Lung (tissue), 11 donors: ENCODE measurements at regions not wholly inside any gene's neighbourhood (a gene's known extent, or its start where the extent isn't known, plus 50 kb on each side); places are given as distances from the start of the nearest gene placed in this dataset.

Source experiments
- ATAC-seq: fragments of 200-7000 bp; cut with Tn5 transposase; one replicate; pipeline ENCODE4 v1.9.1; 2020; ENCODE audit warnings: moderate number of reproducible peaks; ENCODE audit not compliant: insufficient read depth, low FRiP score
- DNase-seq, 3 donors: peaks; one replicate each; pipeline ENCODE4 v3.0.0-alpha.2; 2013 to 2017
- H3K27ac ChIP-seq, 2 donors: one replicate each; pipeline ENCODE4 v1.5.1; 2013; ENCODE audit warnings: mild to moderate bottlenecking in 2 of 2, moderate library complexity in 2 of 2, control low read depth in 1 of 2, inconsistent platforms in 1 of 2, low read depth in 1 of 2, low read length in 1 of 2
- H3K27me3 ChIP-seq, 3 donors: one replicate each; pipeline ENCODE4 v1.5.1; 2013; ENCODE audit warnings: low read length in 2 of 3; ENCODE audit not compliant: control insufficient read depth in 3 of 3, insufficient read depth in 3 of 3
- H3K36me3 ChIP-seq, 4 donors: one replicate each; pipeline ENCODE4 v1.5.1; 2013; ENCODE audit warnings: low read length in 4 of 4, mild to moderate bottlenecking in 1 of 4, moderate library complexity in 1 of 4; ENCODE audit not compliant: control insufficient read depth in 4 of 4, insufficient read depth in 4 of 4
- H3K4me1 ChIP-seq, 5 donors: one replicate each; pipeline ENCODE4 v1.5.1; 2013; ENCODE audit warnings: low read length in 5 of 5, mild to moderate bottlenecking in 2 of 5, moderate library complexity in 1 of 5; ENCODE audit not compliant: control insufficient read depth in 5 of 5, insufficient read depth in 5 of 5
- H3K4me3 ChIP-seq: one replicate; pipeline ENCODE4 v1.5.1; 2013; ENCODE audit warnings: mild to moderate bottlenecking, control low read depth, moderate library complexity
- H3K9ac ChIP-seq, 2 donors: one replicate each; pipeline ENCODE4 v1.5.1; 2013; ENCODE audit warnings: low read length in 2 of 2, control low read depth in 1 of 2; ENCODE audit not compliant: insufficient read depth in 1 of 2
- H3K9me3 ChIP-seq, 4 donors: one replicate each; pipeline ENCODE4 v1.5.1; 2013; ENCODE audit warnings: low read length in 3 of 4, mild to moderate bottlenecking in 1 of 4, moderate library complexity in 1 of 4; ENCODE audit not compliant: control insufficient read depth in 4 of 4, insufficient read depth in 3 of 4
- WGBS, 2 donors: extraction: QIAGEN DNeasy Blood & Tissue Kit; methylation state at CpG; one replicate each; pipeline ENCODE4 v1.1.7; 2013; 5-methylcytosine and 5-hydroxymethylcytosine counted together
- TF ChIP-seq, protein P1 (sequence below): IDR thresholded peaks from 2 replicates; pipeline ENCODE4 v1.5.1; 2012; ENCODE audit warnings: mild to moderate bottlenecking; ENCODE audit errors: control extremely low read depth, extremely low read depth
- donor health status: control.
- donor health status: control.
- donor health status: Bipolar disorder and iron deficiency.
- donor health status: healthy.
- donor health status: DM: yes; HTN: yes; CAD: no.

DNA sequence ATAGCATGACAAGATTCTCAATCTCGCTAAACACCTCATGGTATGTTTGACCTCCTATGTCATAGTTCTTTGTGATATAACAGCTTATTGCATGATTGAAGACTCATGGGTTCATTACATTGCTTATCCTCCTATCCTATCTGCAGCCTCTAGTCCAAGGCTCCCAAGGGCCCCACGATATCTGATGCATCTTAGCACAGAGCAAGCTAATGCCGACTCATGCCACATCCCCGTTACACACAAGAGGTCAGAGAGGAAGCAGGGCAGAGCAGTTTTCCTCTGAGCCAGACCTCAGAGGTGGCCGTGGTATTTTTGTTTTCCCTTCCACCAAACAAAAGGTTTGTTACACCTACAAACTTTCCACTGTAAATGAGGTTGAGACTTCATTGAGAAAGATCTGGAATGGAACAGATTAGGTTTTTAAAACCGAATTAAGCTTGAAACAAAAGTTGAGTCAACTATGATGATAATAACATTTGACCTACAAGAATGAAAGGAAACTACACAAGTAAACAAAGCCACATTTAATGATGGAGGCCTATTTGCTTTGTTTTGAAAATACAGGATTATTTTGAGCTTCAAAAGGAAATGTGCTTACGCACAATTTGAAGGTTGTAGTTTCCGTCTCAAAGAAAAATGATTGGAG lies 133.9 kb upstream of the MYLIP start:
- DNase-seq (peak in 2 of 3 donors; percentile 20 to 23), ATAC-seq (no peak)
- TF ChIP-seq, protein P1, sequence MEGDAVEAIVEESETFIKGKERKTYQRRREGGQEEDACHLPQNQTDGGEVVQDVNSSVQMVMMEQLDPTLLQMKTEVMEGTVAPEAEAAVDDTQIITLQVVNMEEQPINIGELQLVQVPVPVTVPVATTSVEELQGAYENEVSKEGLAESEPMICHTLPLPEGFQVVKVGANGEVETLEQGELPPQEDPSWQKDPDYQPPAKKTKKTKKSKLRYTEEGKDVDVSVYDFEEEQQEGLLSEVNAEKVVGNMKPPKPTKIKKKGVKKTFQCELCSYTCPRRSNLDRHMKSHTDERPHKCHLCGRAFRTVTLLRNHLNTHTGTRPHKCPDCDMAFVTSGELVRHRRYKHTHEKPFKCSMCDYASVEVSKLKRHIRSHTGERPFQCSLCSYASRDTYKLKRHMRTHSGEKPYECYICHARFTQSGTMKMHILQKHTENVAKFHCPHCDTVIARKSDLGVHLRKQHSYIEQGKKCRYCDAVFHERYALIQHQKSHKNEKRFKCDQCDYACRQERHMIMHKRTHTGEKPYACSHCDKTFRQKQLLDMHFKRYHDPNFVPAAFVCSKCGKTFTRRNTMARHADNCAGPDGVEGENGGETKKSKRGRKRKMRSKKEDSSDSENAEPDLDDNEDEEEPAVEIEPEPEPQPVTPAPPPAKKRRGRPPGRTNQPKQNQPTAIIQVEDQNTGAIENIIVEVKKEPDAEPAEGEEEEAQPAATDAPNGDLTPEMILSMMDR, result no peak
- no peak overlapping the region for H3K4me3 ChIP-seq
- WGBS, 2 donors, result 49 to 55% methylated on average over 8 of the region's 8 CpGs
- no peaks in the 10 kb centered on the region for H3K9me3 ChIP-seq
- H3K27ac ChIP-seq, result peak overlapping the region; percentile 22 to 32
- H3K9ac ChIP-seq, result no peak overlapping the region
- peaks cover 0 to 13% (median 7%) of the 10 kb centered on the region in 5 donors for H3K4me1 ChIP-seq
- H3K27me3 ChIP-seq, result peaks cover 0 to 2% (median 0%) of the 10 kb centered on the region in 3 donors
- no peaks in the 10 kb centered on the region for H3K36me3 ChIP-seq

DNA sequence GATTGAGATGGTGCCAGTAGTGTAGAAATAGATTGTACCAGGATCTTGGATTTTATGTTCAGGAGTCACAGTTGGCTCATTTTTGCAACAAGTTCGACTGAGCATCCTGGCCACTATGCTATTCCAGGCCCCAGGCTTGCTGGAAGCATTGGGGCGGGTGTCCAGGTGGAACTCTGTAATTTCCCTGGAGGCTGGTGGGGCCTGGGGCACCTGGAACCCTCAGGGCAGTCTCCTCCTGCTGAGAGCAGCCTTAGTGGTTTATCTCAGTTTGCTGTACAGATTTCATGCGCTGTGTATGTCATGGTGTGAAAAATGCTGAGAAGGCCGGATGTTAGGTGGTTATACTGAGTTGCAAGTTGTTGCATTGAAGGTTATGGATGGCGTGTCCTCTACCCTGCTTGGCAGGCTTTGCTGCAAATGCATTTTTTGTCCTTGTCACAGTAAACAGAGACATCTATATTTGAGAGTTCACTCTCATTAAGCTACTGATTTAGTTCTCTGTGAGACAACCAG lies 135.1 kb upstream of the MYLIP start:
- WGBS, 2 donors, result 89 to 94% methylated on average over 5 of the region's 5 CpGs
- DNase-seq (no peak), ATAC-seq (no peak)
- H3K4me3 ChIP-seq, result no peak overlapping the region
- no peaks in the 10 kb centered on the region for H3K9me3 ChIP-seq
- H3K4me1 ChIP-seq, result peaks cover 0 to 13% (median 7%) of the 10 kb centered on the region in 5 donors
- peaks cover 0 to 2% (median 0%) of the 10 kb centered on the region in 3 donors for H3K27me3 ChIP-seq
- no peak overlapping the region for H3K27ac ChIP-seq
- TF ChIP-seq, protein P1, result no peak
- H3K9ac ChIP-seq, result no peak overlapping the region
- no peaks in the 10 kb centered on the region for H3K36me3 ChIP-seq

DNA sequence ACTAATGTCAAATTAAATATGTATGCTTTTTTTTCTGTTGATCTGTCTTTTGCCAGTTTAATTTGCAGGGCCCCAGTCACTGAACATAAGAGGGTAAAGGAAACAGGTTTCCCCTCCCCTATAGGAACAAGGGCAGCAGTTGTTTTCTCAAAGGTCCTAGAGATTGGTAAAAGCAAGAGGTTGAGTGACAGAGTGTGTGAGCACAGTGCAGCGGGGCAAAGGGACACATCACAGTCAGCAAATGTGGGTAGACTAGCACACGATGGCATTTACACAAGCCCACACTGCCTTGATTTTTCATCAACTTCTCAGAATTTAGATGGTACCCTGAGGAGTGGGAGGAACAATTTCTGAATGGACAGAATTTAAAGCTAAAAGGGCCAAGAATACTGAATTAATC lies 138.7 kb upstream of the MYLIP start:
- Histone ChIP-seq H3K27ac (no peak overlapping the region), H3K4me1 (peaks cover 0 to 7% (median under 1%) of the 10 kb centered on the region in 5 donors), H3K9ac (no peak overlapping the region), H3K4me3 (no peak overlapping the region), H3K9me3 (no peaks in the 10 kb centered on the region), H3K27me3 (no peaks in the 10 kb centered on the region), H3K36me3 (no peaks in the 10 kb centered on the region)
- DNase-seq (no peak), ATAC-seq (no peak)
- 88 to 90% methylated on average over 2 of the region's 2 CpGs for WGBS, 2 donors
- TF ChIP-seq, protein P1, result no peak
